ENCODE measurements at regions not wholly inside any gene's neighbourhood (a gene's known extent, or its start where the extent isn't known, plus 50 kb on each side); places are given as distances from the start of the nearest gene placed in this dataset.

GRCh38 chr12:87779016-87779415, 250.2 kb downstream of the C12orf50 start:
- intact Hi-C loops (cut with DNase I) = no loop called here
- Histone ChIP-seq H3K4me3 (no peak overlapping the region), H3K27me3 (no peaks in the 10 kb centered on the region), H3K9me3 (replicated peaks in 1 of 3) (no peaks in the 10 kb centered on the region), H3K27ac (no peak overlapping the region), H3K36me3 (replicated peaks in 1 of 2) (no peaks in the 10 kb centered on the region), H3K4me1 (replicated peaks in 1 of 2) (no peaks in the 10 kb centered on the region)
- WGBS, 4 donors = 81 to 94% (median 86%) methylated on average over 2 of the region's 2 CpGs
- DNase-seq = no peak
- no peak for TF ChIP-seq CTCF (IDR thresholded peaks at IDR 0.05)
- no peak for TF ChIP-seq POLR2A (IDR thresholded peaks at IDR 0.05)

- H3K9me3 ChIP-seq (replicated peaks in 1 of 3) = no peaks in the 10 kb centered on the region
- H3K27ac ChIP-seq = no peak overlapping the region
- no peak for TF ChIP-seq POLR2A (IDR thresholded peaks at IDR 0.05)
- no peaks in the 10 kb centered on the region for H3K27me3 ChIP-seq
- no peaks in the 10 kb centered on the region for H3K36me3 ChIP-seq (replicated peaks in 1 of 2)
- no peak overlapping the region for H3K4me3 ChIP-seq
- no peak for DNase-seq
- H3K4me1 ChIP-seq (replicated peaks in 1 of 2) = no peaks in the 10 kb centered on the region
- WGBS, 4 donors = 70 to 93% (median 90%) methylated on average over 1 of the region's 1 CpG
- intact Hi-C loops (cut with DNase I) = no loop called here
Measured at GRCh38 chr12:87778065-87778464, 251.1 kb downstream of the C12orf50 start.

GRCh38 chr12:87775784-87776183, 253.4 kb downstream of the C12orf50 start:
- H3K27ac ChIP-seq = no peak overlapping the region
- no peak for TF ChIP-seq CTCF (IDR thresholded peaks at IDR 0.05)
- TF ChIP-seq POLR2A (IDR thresholded peaks at IDR 0.05) = no peak
- no peak for DNase-seq
- H3K4me3 ChIP-seq = no peak overlapping the region
- intact Hi-C loops (cut with DNase I) = no loop called here
- no peaks in the 10 kb centered on the region for H3K36me3 ChIP-seq (replicated peaks in 1 of 2)
- no peaks in the 10 kb centered on the region for H3K4me1 ChIP-seq (replicated peaks in 1 of 2)
- H3K9me3 ChIP-seq (replicated peaks in 1 of 3) = no peaks in the 10 kb centered on the region
- no peaks in the 10 kb centered on the region for H3K27me3 ChIP-seq

GRCh38 chr12:87775051-87775450, 254.2 kb downstream of the C12orf50 start:
- Histone ChIP-seq H3K9me3 (replicated peaks in 1 of 3) (no peaks in the 10 kb centered on the region), H3K36me3 (replicated peaks in 1 of 2) (no peaks in the 10 kb centered on the region), H3K4me1 (replicated peaks in 1 of 2) (no peaks in the 10 kb centered on the region), H3K4me3 (no peak overlapping the region), H3K27ac (no peak overlapping the region), H3K27me3 (no peaks in the 10 kb centered on the region)
- intact Hi-C loops (cut with DNase I) = no loop called here
- DNase-seq = no peak
- TF ChIP-seq POLR2A (IDR thresholded peaks at IDR 0.05) (no peak), CTCF (IDR thresholded peaks at IDR 0.05) (no peak)

- DNase-seq = no peak
- no peaks in the 10 kb centered on the region for H3K27me3 ChIP-seq
- H3K4me3 ChIP-seq = no peak overlapping the region
- WGBS, 4 donors = 60 to 84% (median 81%) methylated on average over 2 of the region's 2 CpGs
- no peak for TF ChIP-seq POLR2A (IDR thresholded peaks at IDR 0.05)
- no peak for TF ChIP-seq CTCF (IDR thresholded peaks at IDR 0.05)
- no peaks in the 10 kb centered on the region for H3K4me1 ChIP-seq (replicated peaks in 1 of 2)
- H3K36me3 ChIP-seq (replicated peaks in 1 of 2) = no peaks in the 10 kb centered on the region
- H3K9me3 ChIP-seq (replicated peaks in 1 of 3) = no peaks in the 10 kb centered on the region
- intact Hi-C loops (cut with DNase I) = no loop called here
- no peak overlapping the region for H3K27ac ChIP-seq
Measured at GRCh38 chr12:87772401-87772800, 256.8 kb downstream of the C12orf50 start.
